Astrocyte of the spinal cord (primary cell): ENCODE measurements at regions not wholly inside any gene's neighbourhood (a gene's known extent, or its start where the extent isn't known, plus 50 kb on each side); places are given as distances from the start of the nearest gene placed in this dataset.
A peak's percentile ranks its signal among the peaks of the same experiment; 100 is the strongest.

ENCODE experiments used
- DNase-seq: peaks from one replicate; pipeline ENCODE4 v3.0.0; 2011; ENCODE audit warnings: low read depth, low spot score
- H3K4me3 ChIP-seq: 2 replicates; pipeline ENCODE4 v1.5.1; 2011; ENCODE audit warnings: low read depth, mild to moderate bottlenecking, low read length, moderate library complexity
- in situ Hi-C: cut with HindIII; loops from 2 replicates; pipeline ENCODE4 v1.10.0; 2017; ENCODE audit warnings: low sequenced_read_pairs
- TF ChIP-seq, protein P1 (sequence below): IDR thresholded peaks from 2 replicates; pipeline ENCODE4 v1.5.1; 2012; ENCODE audit warnings: low read depth, mild to moderate bottlenecking, low read length, inconsistent platforms

DNA sequence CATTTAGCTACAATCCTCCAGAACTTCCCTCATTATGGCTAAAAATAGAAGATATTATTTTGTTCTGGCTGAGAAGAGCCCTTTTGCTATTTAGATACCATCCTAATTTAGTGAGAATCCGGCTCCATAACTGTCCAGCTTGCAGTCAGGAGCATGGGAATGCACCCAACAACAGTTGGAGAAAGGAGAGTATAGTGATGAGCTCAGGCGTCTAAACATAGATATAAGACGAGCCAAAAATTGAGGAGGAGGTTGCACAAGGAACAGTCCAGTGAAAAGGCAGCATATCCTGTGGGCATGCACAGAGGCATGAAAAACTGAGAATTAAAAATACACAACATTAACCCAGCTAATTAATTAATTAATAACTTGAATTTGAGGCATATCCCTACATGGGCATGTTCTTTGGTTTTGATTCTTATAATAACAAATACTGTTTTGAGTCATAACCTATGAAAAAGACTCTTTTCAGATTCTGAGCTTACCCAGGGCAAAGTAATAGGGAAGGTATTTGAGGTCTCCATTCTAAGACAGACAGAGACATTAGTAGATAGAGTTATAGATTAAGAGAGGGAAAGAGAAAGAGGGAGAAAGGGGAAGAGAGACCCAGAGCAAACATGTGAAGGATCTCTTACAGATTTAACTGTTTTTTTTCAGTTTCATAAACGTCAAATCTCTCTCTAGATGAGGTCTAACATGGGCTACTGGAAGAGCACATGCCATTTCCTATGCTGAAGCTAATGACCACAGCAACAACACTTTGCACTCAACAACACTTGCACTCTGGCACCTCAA, 311.2 kb downstream of the OSR1 start:
- in situ Hi-C loops, result no loop called here
- TF ChIP-seq, protein P1, sequence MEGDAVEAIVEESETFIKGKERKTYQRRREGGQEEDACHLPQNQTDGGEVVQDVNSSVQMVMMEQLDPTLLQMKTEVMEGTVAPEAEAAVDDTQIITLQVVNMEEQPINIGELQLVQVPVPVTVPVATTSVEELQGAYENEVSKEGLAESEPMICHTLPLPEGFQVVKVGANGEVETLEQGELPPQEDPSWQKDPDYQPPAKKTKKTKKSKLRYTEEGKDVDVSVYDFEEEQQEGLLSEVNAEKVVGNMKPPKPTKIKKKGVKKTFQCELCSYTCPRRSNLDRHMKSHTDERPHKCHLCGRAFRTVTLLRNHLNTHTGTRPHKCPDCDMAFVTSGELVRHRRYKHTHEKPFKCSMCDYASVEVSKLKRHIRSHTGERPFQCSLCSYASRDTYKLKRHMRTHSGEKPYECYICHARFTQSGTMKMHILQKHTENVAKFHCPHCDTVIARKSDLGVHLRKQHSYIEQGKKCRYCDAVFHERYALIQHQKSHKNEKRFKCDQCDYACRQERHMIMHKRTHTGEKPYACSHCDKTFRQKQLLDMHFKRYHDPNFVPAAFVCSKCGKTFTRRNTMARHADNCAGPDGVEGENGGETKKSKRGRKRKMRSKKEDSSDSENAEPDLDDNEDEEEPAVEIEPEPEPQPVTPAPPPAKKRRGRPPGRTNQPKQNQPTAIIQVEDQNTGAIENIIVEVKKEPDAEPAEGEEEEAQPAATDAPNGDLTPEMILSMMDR, result no peak
- H3K4me3 ChIP-seq, result no peak overlapping the region
- peak; percentile 46 for DNase-seq

- in situ Hi-C loops, result no loop called here
- H3K4me3 ChIP-seq, result no peak overlapping the region
- DNase-seq, result no peak
- TF ChIP-seq, protein P1, result no peak
Observed at GRCh38 chr2:19045151-19045550, 313.3 kb downstream of the OSR1 start.

- DNase-seq, result no peak
- in situ Hi-C loops, result no loop called here
- TF ChIP-seq, protein P1, result no peak
- no peak overlapping the region for H3K4me3 ChIP-seq
Observed at GRCh38 chr2:19043893-19044292, 314.5 kb downstream of the OSR1 start.

GRCh38 chr2:19041434-19042041, 316.9 kb downstream of the OSR1 start:
- no peak overlapping the region for H3K4me3 ChIP-seq
- in situ Hi-C loops, result no loop called here
- TF ChIP-seq, protein P1, result no peak
- no peak for DNase-seq

DNA sequence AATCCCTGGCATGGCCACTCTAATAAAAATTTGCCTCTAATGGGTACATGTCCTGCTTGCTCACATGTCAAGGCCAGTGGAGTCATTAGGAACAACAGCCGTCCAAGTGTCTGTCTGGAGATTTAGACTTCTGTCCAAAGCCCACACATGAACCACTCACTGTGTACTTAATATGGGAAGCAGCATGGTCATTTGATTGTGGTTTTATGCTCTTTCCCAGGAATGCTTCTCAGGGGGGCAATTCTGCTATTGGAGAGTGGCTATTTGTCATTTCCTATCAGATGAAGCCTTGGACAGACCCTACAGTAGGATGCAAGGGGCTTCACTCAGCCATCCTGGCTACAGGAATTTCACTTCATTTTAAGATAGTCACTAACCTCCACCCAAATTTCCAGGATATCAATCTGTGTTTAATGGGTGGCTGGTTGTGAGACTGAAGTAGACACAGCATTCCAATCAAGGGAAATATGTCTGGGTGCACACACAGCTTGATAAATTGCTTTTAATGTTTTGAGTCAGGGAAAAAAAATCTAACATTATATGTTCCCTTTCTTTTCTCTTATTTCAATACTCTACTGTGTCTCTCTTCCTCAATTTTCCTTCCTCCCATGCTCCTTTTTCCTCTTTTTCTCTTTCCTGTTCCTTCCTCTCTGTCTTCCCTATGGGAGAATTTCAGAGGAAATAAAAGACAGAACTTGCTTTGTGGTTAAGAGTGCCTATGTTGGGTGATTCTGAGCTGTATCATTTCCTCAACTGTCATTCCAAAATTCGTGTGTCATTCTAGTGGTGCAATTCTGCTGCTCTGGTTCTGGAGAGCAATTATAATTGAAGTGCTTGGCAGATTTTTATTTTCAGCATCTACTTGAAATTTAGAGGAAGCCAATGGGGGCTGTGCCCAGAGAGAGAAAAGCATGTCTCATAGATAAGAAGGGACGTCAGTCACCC, 320.1 kb downstream of the OSR1 start:
- no peak overlapping the region for H3K4me3 ChIP-seq
- peak; percentile 83 for DNase-seq
- in situ Hi-C loops, result no loop called here
- TF ChIP-seq, protein P1, result no peak

- H3K4me3 ChIP-seq, result no peak overlapping the region
- DNase-seq, result no peak
- in situ Hi-C loops, result no loop called here
- TF ChIP-seq, protein P1, result no peak
Observed at GRCh38 chr2:19036091-19036490, 322.3 kb downstream of the OSR1 start.
